ENCODE measurements at regions not wholly inside any gene's neighbourhood (a gene's known extent, or its start where the extent isn't known, plus 50 kb on each side); places are given as distances from the start of the nearest gene placed in this dataset.

- H3K9me3 ChIP-seq (ENCODE audit: low read depth): no peaks in the 10 kb centered on the region
- H3K4me3 ChIP-seq: no peak overlapping the region
- H3K27me3 ChIP-seq: no peaks in the 10 kb centered on the region
- H3K36me3 ChIP-seq: peaks cover 44% of the 10 kb centered on the region
- DNase-seq (ENCODE audit: low read depth in 1 of 2, low spot score in 1 of 2): no peak
- no peak for TF ChIP-seq CTCF (IDR thresholded peaks at IDR 0.05; ENCODE audit: low read depth, low read length)
- H3K4me1 ChIP-seq (ENCODE audit: low read depth): no peaks in the 10 kb centered on the region
- H3K27ac ChIP-seq: no peak overlapping the region
Observed at GRCh38 chr4:20614816-20615215, 85.4 kb upstream of the PACRGL start.

GRCh38 chr4:20615486-20616260 lies 84.6 kb upstream of the PACRGL start:
- no peak for TF ChIP-seq CTCF (IDR thresholded peaks at IDR 0.05; ENCODE audit: low read depth, low read length)
- peaks cover 36% of the 10 kb centered on the region for H3K36me3 ChIP-seq

GRCh38 chr4:20616313-20616712 lies 83.9 kb upstream of the PACRGL start:
- no peak for TF ChIP-seq CTCF (IDR thresholded peaks at IDR 0.05; ENCODE audit: low read depth, low read length)
- peaks cover 31% of the 10 kb centered on the region for H3K36me3 ChIP-seq
- peak overlapping the region; percentile 57 for H3K27ac ChIP-seq
- H3K4me3 ChIP-seq: no peak overlapping the region
- H3K4me1 ChIP-seq (ENCODE audit: low read depth): no peaks in the 10 kb centered on the region
- H3K9me3 ChIP-seq (ENCODE audit: low read depth): no peaks in the 10 kb centered on the region
- no peak for DNase-seq (ENCODE audit: low read depth in 1 of 2, low spot score in 1 of 2)
- no peaks in the 10 kb centered on the region for H3K27me3 ChIP-seq

More at GRCh38 chr4:20615486-20616260, 84.6 kb upstream of the PACRGL start:
- no peaks in the 10 kb centered on the region for H3K4me1 ChIP-seq (ENCODE audit: low read depth)
- H3K4me3 ChIP-seq: no peak overlapping the region
- DNase-seq (ENCODE audit: low read depth in 1 of 2, low spot score in 1 of 2): peak in 1 of 2 donors; percentile 15
- H3K27me3 ChIP-seq: no peaks in the 10 kb centered on the region
- no peaks in the 10 kb centered on the region for H3K9me3 ChIP-seq (ENCODE audit: low read depth)
- H3K27ac ChIP-seq: peak overlapping the region; percentile 57

GRCh38 chr4:20616848-20617247 lies 83.4 kb upstream of the PACRGL start:
- H3K4me1 ChIP-seq (ENCODE audit: low read depth): no peaks in the 10 kb centered on the region
- no peak for DNase-seq (ENCODE audit: low read depth in 1 of 2, low spot score in 1 of 2)
- no peak for TF ChIP-seq CTCF (IDR thresholded peaks at IDR 0.05; ENCODE audit: low read depth, low read length)
- no peaks in the 10 kb centered on the region for H3K9me3 ChIP-seq (ENCODE audit: low read depth)
- peaks cover 26% of the 10 kb centered on the region for H3K36me3 ChIP-seq
- H3K27me3 ChIP-seq: no peaks in the 10 kb centered on the region
- H3K27ac ChIP-seq: peak overlapping the region; percentile 57
- no peak overlapping the region for H3K4me3 ChIP-seq

- no peak overlapping the region for H3K4me3 ChIP-seq
- no peaks in the 10 kb centered on the region for H3K4me1 ChIP-seq (ENCODE audit: low read depth)
- H3K9me3 ChIP-seq (ENCODE audit: low read depth): no peaks in the 10 kb centered on the region
- TF ChIP-seq CTCF (IDR thresholded peaks at IDR 0.05; ENCODE audit: low read depth, low read length): no peak
- H3K27ac ChIP-seq: peak overlapping the region; percentile 49
- no peaks in the 10 kb centered on the region for H3K27me3 ChIP-seq
- peak in 1 of 2 donors; percentile 20 for DNase-seq (ENCODE audit: low read depth in 1 of 2, low spot score in 1 of 2)
- H3K36me3 ChIP-seq: peaks cover 25% of the 10 kb centered on the region
Observed at GRCh38 chr4:20617678-20618396, 82.4 kb upstream of the PACRGL start.
